H9 (cell line): ENCODE measurements at regions not wholly inside any gene's neighbourhood (a gene's known extent, or its start where the extent isn't known, plus 50 kb on each side); places are given as distances from the start of the nearest gene placed in this dataset.

Experiments used
- DNase-seq: peaks from one replicate; pipeline ENCODE4 v3.0.0-alpha.2; 2017
- H2AFZ ChIP-seq: one replicate; pipeline ENCODE4 v1.6.1; 2013; ENCODE audit warnings: mild to moderate bottlenecking, low read length, control low read depth, moderate library complexity
- H2AK5ac ChIP-seq: 2 replicates; pipeline ENCODE4 v1.6.1; 2013; ENCODE audit warnings: low read length, control low read depth, mixed read lengths; ENCODE audit not compliant: insufficient read length
- H2BK120ac ChIP-seq: one replicate; pipeline ENCODE4 v1.6.1; 2013; ENCODE audit warnings: low read depth, mild to moderate bottlenecking, low read length, control low read depth, inconsistent platforms; ENCODE audit not compliant: poor library complexity, severe bottlenecking
- H2BK12ac ChIP-seq: 2 replicates; pipeline ENCODE4 v1.6.1; 2013; ENCODE audit warnings: low read length, control low read depth, mixed read lengths, low read depth; ENCODE audit not compliant: insufficient read length
- H2BK15ac ChIP-seq: 2 replicates; pipeline ENCODE4 v1.6.1; 2013; ENCODE audit warnings: low read depth, low read length, control low read depth
- H2BK20ac ChIP-seq: one replicate; pipeline ENCODE4 v1.6.1; 2013; ENCODE audit warnings: low read depth, mild to moderate bottlenecking, low read length, control low read depth, inconsistent platforms; ENCODE audit not compliant: poor library complexity, severe bottlenecking
- H2BK5ac ChIP-seq: 2 replicates; pipeline ENCODE4 v1.6.1; 2013; ENCODE audit warnings: low read length, control low read depth, mixed read lengths; ENCODE audit not compliant: insufficient read length
- H3K14ac ChIP-seq: 2 replicates; pipeline ENCODE4 v1.6.1; 2013; ENCODE audit warnings: low read length, control low read depth; ENCODE audit not compliant: insufficient read depth
- H3K18ac ChIP-seq: 2 replicates; pipeline ENCODE4 v1.6.1; 2013; ENCODE audit warnings: low read depth, mild to moderate bottlenecking, mixed read lengths, low read length, control low read depth; ENCODE audit not compliant: insufficient read length
- H3K23ac ChIP-seq: 2 replicates; pipeline ENCODE4 v1.6.1; 2013; ENCODE audit warnings: low read length, control low read depth, mixed read lengths, low read depth; ENCODE audit not compliant: insufficient read length
- H3K23me2 ChIP-seq: 2 replicates; pipeline ENCODE4 v1.6.1; 2013; ENCODE audit warnings: low read depth, mild to moderate bottlenecking, mixed read lengths, low read length, control low read depth; ENCODE audit not compliant: insufficient read length, poor library complexity, severe bottlenecking
- H3K27ac ChIP-seq: 2 replicates; pipeline ENCODE4 v1.5.1; 2013; ENCODE audit warnings: low read length, control low read depth, mixed read lengths, low read depth; ENCODE audit not compliant: insufficient read length
- H3K27me3 ChIP-seq: 2 replicates; pipeline ENCODE4 v1.6.1; 2013; ENCODE audit warnings: low read length, control low read depth, inconsistent platforms; ENCODE audit not compliant: insufficient read depth
- H3K4ac ChIP-seq: 2 replicates; pipeline ENCODE4 v1.6.1; 2013; ENCODE audit warnings: low read depth, mild to moderate bottlenecking, control low read depth, inconsistent platforms, low read length, moderate library complexity
- H3K4me1 ChIP-seq: 2 replicates; pipeline ENCODE4 v1.6.1; 2013; ENCODE audit warnings: low read length, control low read depth, inconsistent platforms; ENCODE audit not compliant: insufficient read depth
- H3K4me2 ChIP-seq: 2 replicates; pipeline ENCODE4 v1.6.1; 2013; ENCODE audit warnings: low read length, control low read depth, mixed read lengths; ENCODE audit not compliant: insufficient read length, insufficient read depth
- H3K56ac ChIP-seq: 2 replicates; pipeline ENCODE4 v1.6.1; 2013; ENCODE audit warnings: low read depth, mild to moderate bottlenecking, mixed read lengths, low read length, control low read depth; ENCODE audit not compliant: insufficient read length
- H3K79me1 ChIP-seq: 2 replicates; pipeline ENCODE4 v1.6.1; 2013; ENCODE audit warnings: low read depth, mild to moderate bottlenecking, moderate library complexity, low read length, control low read depth, inconsistent platforms; ENCODE audit not compliant: insufficient read depth, poor library complexity, severe bottlenecking
- H3K79me2 ChIP-seq: 2 replicates; pipeline ENCODE4 v1.6.1; 2013; ENCODE audit warnings: low read length, control low read depth, inconsistent platforms; ENCODE audit not compliant: insufficient read depth
- H3K9ac ChIP-seq: 2 replicates; pipeline ENCODE4 v1.6.1; 2013; ENCODE audit warnings: low read length, control low read depth, mixed read lengths; ENCODE audit not compliant: insufficient read length; ENCODE audit errors: extremely low read depth
- H3K9me3 ChIP-seq: one replicate; pipeline ENCODE4 v1.6.1; 2013; ENCODE audit warnings: low read depth, low read length, inconsistent platforms; ENCODE audit not compliant: control insufficient read depth
- H3T11ph ChIP-seq: one replicate; pipeline ENCODE4 v1.6.1; 2013; ENCODE audit warnings: mild to moderate bottlenecking, low read length, control low read depth, inconsistent platforms
- H4K20me1 ChIP-seq: one replicate; pipeline ENCODE4 v1.6.1; 2013; ENCODE audit not compliant: control insufficient read depth, insufficient read length, insufficient read depth
- H4K5ac ChIP-seq: 2 replicates; pipeline ENCODE4 v1.6.1; 2013; ENCODE audit warnings: low read depth, mild to moderate bottlenecking, mixed read lengths, low read length, control low read depth; ENCODE audit not compliant: insufficient read length
- H4K8ac ChIP-seq: replicated peaks from 2 replicates; pipeline ENCODE4 v1.6.1; 2013; ENCODE audit warnings: low read length, control low read depth, mixed read lengths, low read depth; ENCODE audit not compliant: insufficient read length
- H4K91ac ChIP-seq: 2 replicates; pipeline ENCODE4 v1.6.1; 2013; ENCODE audit warnings: low read depth, mild to moderate bottlenecking, moderate library complexity, mixed read lengths, low read length, control low read depth; ENCODE audit not compliant: insufficient read length
- H3K27ac Mint-ChIP-seq, 3 experiments: 2 replicates in 2 of 3; 3 replicates in 1 of 3; pipeline ENCODE4 v1.8.0; 2020 to 2021; ENCODE audit warnings: mixed read lengths in 3 of 3, mild to moderate bottlenecking in 1 of 3, moderate library complexity in 1 of 3
- H3K27me3 Mint-ChIP-seq: 2 replicates; pipeline ENCODE4 v1.8.0; 2021; ENCODE audit warnings: low read depth, mild to moderate bottlenecking, moderate library complexity, mixed read lengths
- H3K36me3 Mint-ChIP-seq, 3 experiments: 2 replicates in 2 of 3; 3 replicates in 1 of 3; pipeline ENCODE4 v1.8.0; 2020 to 2021; ENCODE audit warnings: low read depth in 3 of 3, mixed read lengths in 3 of 3; ENCODE audit not compliant: insufficient read depth in 1 of 3
- H3K4me1 Mint-ChIP-seq, 2 experiments: 2 replicates each; pipeline ENCODE4 v1.8.0; 2020; ENCODE audit warnings: mixed read lengths in 2 of 2
- H3K4me3 Mint-ChIP-seq, 2 experiments: 2 replicates in 1 of 2; 3 replicates in 1 of 2; pipeline ENCODE4 v1.8.0; 2020 to 2021; ENCODE audit warnings: mild to moderate bottlenecking in 2 of 2, mixed read lengths in 2 of 2, moderate library complexity in 1 of 2
- H3K9me3 Mint-ChIP-seq, 2 experiments: 2 replicates in 1 of 2; 3 replicates in 1 of 2; pipeline ENCODE4 v1.8.0; 2020; ENCODE audit warnings: mild to moderate bottlenecking in 2 of 2, mixed read lengths in 2 of 2, moderate library complexity in 1 of 2
- WGBS: extraction: QIAGEN DNeasy Blood & Tissue Kit; methylation state at CpG from one replicate; pipeline ENCODE4 v1.1.7; 2013; ENCODE audit warnings: missing lambda C conversion rate, low lambda C conversion rate, mixed read lengths; ENCODE audit not compliant: insufficient read length; ENCODE audit errors: extremely low coverage; 5-methylcytosine and 5-hydroxymethylcytosine counted together
- TF ChIP-seq, protein P1 (sequence below): fragments of 200-600 bp; sonication (generic); conservative IDR thresholded peaks from 3 replicates; pipeline ENCODE4 v1.8.0; 2021; ENCODE audit warnings: antibody characterized with exemption, mild to moderate bottlenecking

DNA sequence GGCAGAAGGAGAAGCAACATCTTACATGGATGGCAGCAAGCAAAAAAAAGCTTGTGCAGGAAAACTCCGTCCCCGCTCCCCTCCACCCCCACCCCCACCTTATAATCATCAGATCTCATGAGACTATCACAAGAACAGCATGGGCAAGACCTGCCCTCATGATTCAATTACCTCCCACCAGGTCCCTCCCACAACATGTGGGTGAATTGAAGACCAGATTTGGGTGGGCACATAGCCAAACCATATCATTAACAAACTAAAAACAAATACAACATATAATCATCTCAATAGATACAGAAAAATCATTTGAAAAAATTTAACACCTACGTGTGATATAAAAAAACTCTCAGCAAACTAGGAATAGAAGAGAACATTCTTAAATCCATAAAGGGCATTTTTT lies 88.8 kb downstream of the BUD13 start:
- 100% methylated on average over 1 of the region's 3 CpGs for WGBS
- Histone ChIP-seq H2AFZ (no peak overlapping the region), H3K9ac (no peak overlapping the region), H4K91ac (no peak overlapping the region), H3K56ac (no peak overlapping the region), H3K79me2 (no peaks in the 10 kb centered on the region), H2BK15ac (no peak overlapping the region), H3K4me1 (peaks cover 15% of the 10 kb centered on the region; the same call in 1 of the 2 replicates), H3K14ac (no peak overlapping the region), H3K4me2 (no peak overlapping the region), H2BK12ac (no peak overlapping the region), H4K5ac (no peak overlapping the region), H3K27ac (no peak overlapping the region), H2BK20ac (no peak overlapping the region), H3K23ac (no peak overlapping the region), H3K18ac (no peak overlapping the region), H4K20me1 (no peaks in the 10 kb centered on the region), H3K27me3 (no peaks in the 10 kb centered on the region), H2AK5ac (no peak overlapping the region), H3K23me2 (no peaks in the 10 kb centered on the region), H3T11ph (no peak overlapping the region), H3K4ac (no peak overlapping the region), H2BK5ac (no peak overlapping the region), H3K79me1 (no peaks in the 10 kb centered on the region), H4K8ac (no peak overlapping the region), H3K9me3 (peaks cover 3% of the 10 kb centered on the region), H2BK120ac (no peak overlapping the region)
- TF ChIP-seq, protein P1, sequence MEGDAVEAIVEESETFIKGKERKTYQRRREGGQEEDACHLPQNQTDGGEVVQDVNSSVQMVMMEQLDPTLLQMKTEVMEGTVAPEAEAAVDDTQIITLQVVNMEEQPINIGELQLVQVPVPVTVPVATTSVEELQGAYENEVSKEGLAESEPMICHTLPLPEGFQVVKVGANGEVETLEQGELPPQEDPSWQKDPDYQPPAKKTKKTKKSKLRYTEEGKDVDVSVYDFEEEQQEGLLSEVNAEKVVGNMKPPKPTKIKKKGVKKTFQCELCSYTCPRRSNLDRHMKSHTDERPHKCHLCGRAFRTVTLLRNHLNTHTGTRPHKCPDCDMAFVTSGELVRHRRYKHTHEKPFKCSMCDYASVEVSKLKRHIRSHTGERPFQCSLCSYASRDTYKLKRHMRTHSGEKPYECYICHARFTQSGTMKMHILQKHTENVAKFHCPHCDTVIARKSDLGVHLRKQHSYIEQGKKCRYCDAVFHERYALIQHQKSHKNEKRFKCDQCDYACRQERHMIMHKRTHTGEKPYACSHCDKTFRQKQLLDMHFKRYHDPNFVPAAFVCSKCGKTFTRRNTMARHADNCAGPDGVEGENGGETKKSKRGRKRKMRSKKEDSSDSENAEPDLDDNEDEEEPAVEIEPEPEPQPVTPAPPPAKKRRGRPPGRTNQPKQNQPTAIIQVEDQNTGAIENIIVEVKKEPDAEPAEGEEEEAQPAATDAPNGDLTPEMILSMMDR, result no peak
- peaks cover 9 to 14% of the 10 kb centered on the region in 2 experiments; a peak in 4 of 5 replicates for H3K9me3 Mint-ChIP-seq
- peaks cover 6% of the 10 kb centered on the region; the same call in 1 of the 2 replicates for H3K27me3 Mint-ChIP-seq
- DNase-seq, result no peak
- no peak overlapping the region for H3K27ac Mint-ChIP-seq
- H3K36me3 Mint-ChIP-seq, result peaks cover 0 to 11% (median 6%) of the 10 kb centered on the region in 3 experiments; a peak in 4 of 7 replicates
- peaks cover 17 to 31% of the 10 kb centered on the region in 2 experiments for H3K4me1 Mint-ChIP-seq
- no peak overlapping the region for H3K4me3 Mint-ChIP-seq
